ENCODE measurements at regions not wholly inside any gene's neighbourhood (a gene's known extent, or its start where the extent isn't known, plus 50 kb on each side); places are given as distances from the start of the nearest gene placed in this dataset.
"Not testable (repeated sequence)": the region's sequence is repeated elsewhere in the genome, so short reads cannot be mapped to it uniquely, and the experiment has no call there.

DNA sequence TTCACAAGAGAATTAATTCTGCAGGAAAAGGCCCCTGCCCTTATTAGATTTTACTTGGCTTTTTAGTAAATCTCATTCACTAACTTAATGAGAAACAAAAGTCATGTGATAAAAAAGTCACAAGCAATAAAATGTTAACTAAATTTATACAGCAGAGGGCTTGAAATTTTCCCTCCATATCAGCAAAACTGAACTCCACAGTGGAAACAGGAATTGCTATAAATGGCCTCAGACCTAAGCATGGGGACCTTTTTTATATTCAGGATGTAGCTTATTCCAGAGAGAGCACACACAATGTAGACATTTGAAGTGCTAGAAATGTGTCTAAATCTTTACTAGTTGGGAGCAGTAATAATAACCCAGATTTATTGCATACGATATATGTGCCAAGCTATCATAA, 291.5 kb downstream of the C16orf95 start:
- Histone ChIP-seq H3K9ac (no peak overlapping the region), H3K27ac (no peak overlapping the region), H3K4me2 (no peak overlapping the region), H3K36me3 (no peaks in the 10 kb centered on the region), H3K4me3 (no peak overlapping the region), H4K20me1 (no peaks in the 10 kb centered on the region), H3K27me3 (no peaks in the 10 kb centered on the region), H3K4me1 (peaks cover 6% of the 10 kb centered on the region; the same call in 1 of the 2 replicates), H3K9me3 (no peaks in the 10 kb centered on the region)
- no peak for TF ChIP-seq Cebpa-rat (IDR thresholded peaks at IDR 0.05)

DNA sequence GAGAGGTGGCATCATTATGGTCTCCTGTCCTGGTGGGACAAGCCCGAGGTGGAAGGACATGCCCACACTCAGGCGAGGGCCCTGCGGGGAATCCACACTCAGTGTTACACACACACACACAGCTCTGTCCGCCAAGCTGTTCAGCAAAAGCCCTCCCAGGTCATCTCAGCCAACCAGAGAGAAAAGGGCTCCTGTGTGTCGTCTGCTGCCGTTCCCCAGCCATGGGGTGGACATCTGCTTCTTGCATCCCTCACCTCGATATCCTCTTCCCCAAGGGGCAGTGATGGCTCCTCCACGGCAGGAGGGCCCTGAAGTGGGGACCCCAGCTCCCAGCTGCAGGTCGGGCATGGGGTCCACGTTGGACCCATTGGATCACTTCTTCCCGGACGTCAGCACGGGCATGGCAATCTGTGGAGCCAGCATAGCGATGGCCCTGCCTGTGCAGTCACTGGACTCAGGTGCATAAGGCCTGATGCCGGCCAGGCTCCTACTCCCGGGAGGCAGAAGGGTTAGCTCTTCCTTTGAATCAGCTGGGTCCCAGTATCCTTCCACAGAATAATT, 290.1 kb downstream of the C16orf95 start:
- Histone ChIP-seq H3K4me1 (peaks cover 6% of the 10 kb centered on the region; the same call in 1 of the 2 replicates), H3K9me3 (no peaks in the 10 kb centered on the region), H3K36me3 (no peaks in the 10 kb centered on the region), H4K20me1 (no peaks in the 10 kb centered on the region), H3K9ac (no peak overlapping the region), H3K4me3 (no peak overlapping the region), H3K4me2 (no peak overlapping the region), H3K27ac (no peak overlapping the region), H3K27me3 (no peaks in the 10 kb centered on the region)
- TF ChIP-seq Cebpa-rat (IDR thresholded peaks at IDR 0.05), result no peak

DNA sequence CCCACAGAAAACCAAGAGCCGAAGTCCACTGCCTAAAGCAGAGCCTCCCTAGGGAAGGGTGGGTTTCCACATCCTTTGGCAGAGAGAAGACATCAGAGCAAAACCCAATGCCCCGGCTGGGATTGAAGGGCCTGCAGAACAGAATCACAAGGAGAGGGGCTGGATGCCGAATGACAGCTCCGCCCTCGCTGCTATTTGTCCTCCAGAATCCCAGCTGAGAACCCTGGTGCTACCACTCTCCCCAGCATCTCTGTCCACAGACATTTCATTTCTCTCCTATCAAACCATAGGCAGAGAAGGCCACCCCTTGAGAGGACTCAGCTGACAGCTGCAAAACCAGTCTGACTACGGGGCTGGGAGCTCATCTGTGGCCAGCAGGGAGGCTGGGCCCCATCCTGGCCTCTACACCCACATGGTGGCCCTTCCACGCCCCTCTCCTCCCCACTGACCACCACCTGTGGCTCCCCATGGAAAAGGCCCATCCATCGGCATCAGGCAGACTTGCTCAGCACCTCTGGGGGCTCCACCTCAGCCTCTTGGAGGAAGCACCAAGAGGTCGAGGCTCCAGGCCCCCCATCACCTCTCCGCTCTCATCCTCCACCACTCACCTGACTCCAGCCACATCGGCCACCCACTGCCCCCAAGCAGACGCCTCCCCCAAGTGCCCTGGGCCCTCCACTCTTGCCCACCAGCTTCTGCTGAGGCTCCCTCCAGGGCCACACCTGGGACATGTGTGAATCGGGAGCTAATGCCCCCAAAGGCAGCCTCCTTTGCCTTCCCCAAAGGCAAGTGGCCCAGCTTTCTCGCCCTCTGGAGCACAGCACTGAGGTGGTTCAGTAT, 288.5 kb downstream of the C16orf95 start:
- Histone ChIP-seq H3K9ac (no peak overlapping the region), H3K27ac (no peak overlapping the region), H3K4me3 (no peak overlapping the region), H3K4me2 (peak overlapping the region; percentile 42), H3K4me1 (peaks cover 6% of the 10 kb centered on the region; the same call in 1 of the 2 replicates), H3K27me3 (no peaks in the 10 kb centered on the region), H4K20me1 (no peaks in the 10 kb centered on the region), H3K9me3 (no peaks in the 10 kb centered on the region), H3K36me3 (no peaks in the 10 kb centered on the region)
- TF ChIP-seq Cebpa-rat (IDR thresholded peaks at IDR 0.05), result no peak

DNA sequence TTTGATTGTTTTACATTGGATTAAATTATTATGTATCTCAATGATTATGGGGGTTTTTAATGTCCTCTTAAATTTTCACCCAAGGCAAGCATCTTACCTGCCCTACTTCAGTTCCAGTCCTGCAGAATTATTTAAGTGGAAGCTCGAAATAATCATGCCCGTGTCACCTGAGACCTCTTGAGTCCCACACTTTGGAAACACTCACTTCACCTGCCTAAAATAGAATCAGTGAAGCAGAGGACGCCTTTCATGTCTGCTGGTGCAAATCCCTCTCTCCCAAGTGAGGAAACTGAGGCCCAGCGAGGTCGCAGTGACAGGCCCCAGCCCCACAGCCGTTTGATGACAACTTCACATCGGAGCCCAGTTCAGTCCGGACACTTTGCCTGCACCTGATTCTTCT, 284.6 kb downstream of the C16orf95 start:
- H3K4me3 ChIP-seq, result no peak overlapping the region
- no peaks in the 10 kb centered on the region for H3K9me3 ChIP-seq
- H3K4me2 ChIP-seq, result no peak overlapping the region
- TF ChIP-seq Cebpa-rat (IDR thresholded peaks at IDR 0.05), result no peak
- no peaks in the 10 kb centered on the region for H3K36me3 ChIP-seq
- H3K4me1 ChIP-seq, result peaks cover 6% of the 10 kb centered on the region; the same call in 1 of the 2 replicates
- H3K27ac ChIP-seq, result no peak overlapping the region
- H3K9ac ChIP-seq, result no peak overlapping the region
- H4K20me1 ChIP-seq, result no peaks in the 10 kb centered on the region
- no peaks in the 10 kb centered on the region for H3K27me3 ChIP-seq

DNA sequence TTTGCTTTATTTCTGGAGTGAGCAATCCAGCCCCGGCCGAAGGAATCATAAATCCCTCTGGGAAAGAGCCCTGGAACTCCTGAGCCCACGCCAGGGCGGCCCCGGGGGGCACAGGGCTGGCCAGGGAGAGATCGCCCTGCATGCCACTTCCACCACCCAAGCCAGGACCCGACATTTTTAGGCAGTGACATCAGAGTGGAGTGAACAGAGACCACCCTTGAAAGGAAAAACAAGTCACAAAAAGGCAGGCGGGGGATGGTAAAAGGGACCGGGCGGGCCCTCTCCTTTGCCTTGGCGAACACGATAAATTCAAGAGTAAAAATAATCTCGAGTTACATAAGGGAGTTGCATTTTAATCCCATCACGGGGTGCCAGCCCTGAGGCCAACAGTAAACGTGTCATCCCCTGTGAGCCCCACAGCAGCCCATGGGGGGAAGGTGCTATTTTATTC, 284.1 kb downstream of the C16orf95 start:
- Histone ChIP-seq H3K4me3 (no peak overlapping the region), H3K9ac (no peak overlapping the region), H3K9me3 (no peaks in the 10 kb centered on the region), H3K4me2 (no peak overlapping the region), H3K27ac (no peak overlapping the region), H3K27me3 (no peaks in the 10 kb centered on the region), H3K4me1 (peaks cover 6% of the 10 kb centered on the region; the same call in 1 of the 2 replicates), H3K36me3 (no peaks in the 10 kb centered on the region), H4K20me1 (no peaks in the 10 kb centered on the region)
- no peak for TF ChIP-seq Cebpa-rat (IDR thresholded peaks at IDR 0.05)

DNA sequence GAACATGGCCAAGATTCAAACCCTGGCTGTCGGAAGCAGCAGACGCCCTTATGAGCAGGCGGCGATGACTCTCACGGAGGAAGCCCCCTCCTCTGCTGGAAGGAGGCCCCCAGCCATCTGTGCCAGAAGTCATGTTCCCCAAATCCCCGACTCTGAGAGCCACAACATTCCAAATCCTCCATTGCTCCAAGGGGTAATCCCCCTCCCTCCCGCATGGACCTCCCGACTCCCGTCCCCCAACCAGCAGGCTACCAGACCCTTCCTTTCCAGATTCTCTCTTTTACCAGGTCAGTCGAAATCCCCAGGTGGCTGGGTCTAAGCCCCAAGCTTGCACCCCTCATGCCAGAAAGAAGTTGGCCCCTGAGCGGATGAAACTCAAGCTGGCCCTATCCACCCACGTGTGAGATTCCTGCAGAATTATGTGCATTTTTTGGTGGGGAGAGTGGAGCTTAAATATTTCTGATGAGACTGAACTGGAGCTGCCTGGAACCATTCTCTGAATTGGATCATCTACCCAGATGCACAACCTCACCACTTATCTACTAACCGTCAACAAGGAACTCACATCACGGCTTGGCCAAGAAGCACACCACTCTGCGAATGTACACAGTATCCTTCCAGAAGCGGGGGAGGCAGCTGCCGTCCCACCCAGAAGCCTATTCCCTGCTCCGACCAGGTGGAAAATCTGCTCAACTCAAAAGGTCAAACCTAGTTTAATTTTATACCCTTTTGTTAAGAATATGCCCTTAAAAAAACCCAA, 283.5 kb downstream of the C16orf95 start:
- H3K9me3 ChIP-seq, result no peaks in the 10 kb centered on the region
- no peaks in the 10 kb centered on the region for H3K36me3 ChIP-seq
- H3K4me3 ChIP-seq, result no peak overlapping the region
- H3K27ac ChIP-seq, result no peak overlapping the region
- H3K27me3 ChIP-seq, result no peaks in the 10 kb centered on the region
- H3K9ac ChIP-seq, result no peak overlapping the region
- no peaks in the 10 kb centered on the region; the same call in 1 of the 2 replicates for H3K4me1 ChIP-seq
- H3K4me2 ChIP-seq, result no peak overlapping the region
- H4K20me1 ChIP-seq, result no peaks in the 10 kb centered on the region
- no peak for TF ChIP-seq Cebpa-rat (IDR thresholded peaks at IDR 0.05)

DNA sequence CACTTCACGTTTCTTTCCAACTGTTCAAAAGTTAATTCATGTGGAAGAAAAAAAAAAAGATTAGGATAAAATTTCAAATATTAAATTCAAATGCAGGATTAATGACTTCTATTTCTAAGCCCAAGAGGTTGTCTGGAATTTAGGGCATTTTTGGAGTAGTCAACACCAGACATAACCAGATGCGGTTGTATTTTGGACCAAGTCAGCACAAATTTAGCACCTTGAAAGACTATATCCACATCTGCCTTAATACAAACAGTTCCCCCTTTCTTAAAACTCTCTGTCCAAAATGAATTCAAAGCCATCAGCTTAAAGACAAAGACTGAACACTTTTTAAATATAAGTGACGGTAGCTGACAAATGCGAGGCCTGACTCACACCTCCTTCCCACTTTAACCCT, 282.9 kb downstream of the C16orf95 start:
- no peak for TF ChIP-seq Cebpa-rat (IDR thresholded peaks at IDR 0.05)
- Histone ChIP-seq H3K4me1 (no peaks in the 10 kb centered on the region), H3K27ac (no peak overlapping the region), H3K27me3 (no peaks in the 10 kb centered on the region), H3K36me3 (no peaks in the 10 kb centered on the region), H3K9ac (no peak overlapping the region), H3K4me3 (no peak overlapping the region), H4K20me1 (no peaks in the 10 kb centered on the region), H3K9me3 (no peaks in the 10 kb centered on the region), H3K4me2 (no peak overlapping the region)

DNA sequence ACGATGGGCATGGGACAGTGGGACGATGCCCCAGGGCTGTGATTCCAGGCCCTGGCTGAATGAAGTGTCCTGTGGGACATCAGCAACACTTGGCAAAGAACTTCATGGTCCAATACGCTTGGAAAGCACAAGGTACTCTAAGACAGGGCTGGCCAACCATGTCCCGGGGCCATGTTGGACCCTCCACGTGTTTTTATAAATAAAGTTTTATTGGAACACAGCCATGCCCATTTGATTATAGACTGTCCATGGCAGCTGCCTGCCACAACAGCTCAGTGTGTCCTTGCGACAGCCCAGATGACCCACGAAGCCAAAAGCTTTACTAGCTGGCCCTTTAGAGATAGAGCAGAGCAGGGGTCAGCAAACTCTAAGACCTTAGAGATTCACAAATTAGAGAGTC, 282.1 kb downstream of the C16orf95 start:
- TF ChIP-seq Cebpa-rat (IDR thresholded peaks at IDR 0.05), result no peak
- H3K4me3 ChIP-seq, result no peak overlapping the region
- H3K4me1 ChIP-seq, result no peaks in the 10 kb centered on the region
- no peaks in the 10 kb centered on the region for H3K27me3 ChIP-seq
- H3K4me2 ChIP-seq, result no peak overlapping the region
- H4K20me1 ChIP-seq, result no peaks in the 10 kb centered on the region
- no peaks in the 10 kb centered on the region for H3K36me3 ChIP-seq
- H3K9me3 ChIP-seq, result no peaks in the 10 kb centered on the region
- no peak overlapping the region for H3K9ac ChIP-seq
- H3K27ac ChIP-seq, result no peak overlapping the region

DNA sequence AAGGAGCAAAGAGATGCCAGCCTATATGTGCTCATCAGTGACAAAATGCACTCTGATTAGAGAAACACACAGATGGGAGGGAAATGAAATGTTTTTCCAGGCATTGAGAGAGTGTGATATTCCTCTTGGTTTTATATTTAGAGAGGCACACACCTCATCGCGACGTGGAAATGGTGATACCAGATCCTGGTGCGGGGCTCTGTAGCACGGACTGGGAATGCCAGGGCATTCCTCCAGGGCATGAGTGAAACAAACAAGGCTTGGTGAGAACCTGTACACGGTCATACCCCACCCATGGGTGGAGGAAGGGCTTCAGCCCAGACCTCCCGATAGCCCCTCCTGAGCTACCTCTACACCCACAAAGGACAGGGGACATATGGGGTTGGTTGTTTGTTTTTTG, 280.2 kb downstream of the C16orf95 start:
- H3K9me3 ChIP-seq, result no peaks in the 10 kb centered on the region
- H3K4me1 ChIP-seq, result no peaks in the 10 kb centered on the region
- H3K27me3 ChIP-seq, result no peaks in the 10 kb centered on the region
- H3K4me3 ChIP-seq, result no peak overlapping the region
- no peak for TF ChIP-seq Cebpa-rat (IDR thresholded peaks at IDR 0.05)
- H3K9ac ChIP-seq, result no peak overlapping the region
- H4K20me1 ChIP-seq, result no peaks in the 10 kb centered on the region
- H3K36me3 ChIP-seq, result no peaks in the 10 kb centered on the region
- no peak overlapping the region for H3K27ac ChIP-seq
- no peak overlapping the region for H3K4me2 ChIP-seq

DNA sequence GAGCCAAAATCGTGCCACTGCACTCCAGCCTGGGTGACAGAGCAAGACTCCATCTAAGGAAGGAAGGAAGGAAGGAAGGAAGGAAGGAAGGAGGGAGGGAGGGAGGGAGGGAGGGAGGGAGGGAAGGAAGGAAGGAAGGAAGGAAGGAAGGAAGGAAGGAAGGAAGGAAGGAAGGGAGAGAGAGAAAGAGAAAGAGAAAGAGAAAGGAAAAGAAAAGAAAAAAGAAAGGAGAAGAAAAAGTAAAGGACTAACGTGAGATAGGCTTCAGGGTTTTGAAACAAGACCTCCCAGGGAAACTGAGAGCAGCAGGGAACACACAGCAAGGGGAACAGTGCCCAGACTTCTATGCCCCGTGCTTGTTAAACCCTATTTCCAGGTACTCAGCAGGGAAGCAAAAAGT, 278.7 kb downstream of the C16orf95 start:
- H4K20me1 ChIP-seq, H3K9me3 ChIP-seq, H3K4me1 ChIP-seq, H3K9ac ChIP-seq, H3K27me3 ChIP-seq, H3K4me3 ChIP-seq, H3K27ac ChIP-seq, H3K36me3 ChIP-seq, H3K4me2 ChIP-seq: not testable (repeated sequence)

Measured in BLaER1 (cell line).